GM21717 (cell line): ENCODE measurements at regions not wholly inside any gene's neighbourhood (a gene's known extent, or its start where the extent isn't known, plus 50 kb on each side); places are given as distances from the start of the nearest gene placed in this dataset.

Experiments used
- ATAC-seq: cut with Tn5 transposase; IDR thresholded peaks from one replicate; pipeline ENCODE4 v1.9.1; 2021; ENCODE audit warnings: mild to moderate bottlenecking, moderate library complexity; ENCODE audit not compliant: unreplicated experiment

- ATAC-seq, result no peak
These were observed 249.0 kb upstream of the VCX3A start for GRCh38 chrX:6783912-6784311.

GRCh38 chrX:6782831-6783230 lies 247.9 kb upstream of the VCX3A start:
- no peak for ATAC-seq

GRCh38 chrX:6778544-6779503 lies 243.9 kb upstream of the VCX3A start:
- ATAC-seq, result no peak

- ATAC-seq, result peak; percentile 58
These were observed 242.5 kb upstream of the VCX3A start for GRCh38 chrX:6777238-6778002.

- no peak for ATAC-seq
These were observed 236.0 kb upstream of the VCX3A start for GRCh38 chrX:6770936-6771335.

- no peak for ATAC-seq
These were observed 234.0 kb upstream of the VCX3A start for GRCh38 chrX:6768881-6769280.

- no peak for ATAC-seq
These were observed 226.3 kb upstream of the VCX3A start for GRCh38 chrX:6761251-6761650.

GRCh38 chrX:6759655-6760375 lies 224.9 kb upstream of the VCX3A start:
- ATAC-seq, result no peak

GRCh38 chrX:6758234-6758633 lies 223.3 kb upstream of the VCX3A start:
- no peak for ATAC-seq

- no peak for ATAC-seq
These were observed 222.7 kb upstream of the VCX3A start for GRCh38 chrX:6757631-6758030.

- ATAC-seq, result no peak
These were observed 213.7 kb upstream of the VCX3A start for GRCh38 chrX:6748595-6748994.

- peak; percentile 98 for ATAC-seq
These were observed 203.9 kb upstream of the VCX3A start for GRCh38 chrX:6738518-6739470.

GRCh38 chrX:6734844-6735634 lies 200.1 kb upstream of the VCX3A start:
- no peak for ATAC-seq

GRCh38 chrX:6732101-6732500 lies 197.2 kb upstream of the VCX3A start:
- ATAC-seq, result peak; percentile 61

- no peak for ATAC-seq
These were observed 194.7 kb upstream of the VCX3A start for GRCh38 chrX:6729626-6730025.

GRCh38 chrX:6718766-6719165 lies 183.8 kb upstream of the VCX3A start:
- no peak for ATAC-seq

- no peak for ATAC-seq
These were observed 173.9 kb upstream of the VCX3A start for GRCh38 chrX:6708676-6709380.

- no peak for ATAC-seq
These were observed 173.1 kb upstream of the VCX3A start for GRCh38 chrX:6708041-6708440.

GRCh38 chrX:6707497-6707896 lies 172.6 kb upstream of the VCX3A start:
- ATAC-seq, result no peak
